Uterus (tissue), 2 donors: ENCODE measurements at regions not wholly inside any gene's neighbourhood (a gene's known extent, or its start where the extent isn't known, plus 50 kb on each side); places are given as distances from the start of the nearest gene placed in this dataset.

Experiments used
- POLR2A ChIP-seq, 2 donors: fragments of 450-650 bp; IDR thresholded peaks; one replicate each; pipeline ENCODE4 v1.6.1; 2016; ENCODE audit warnings: antibody characterized with exemption in 2 of 2, mild to moderate bottlenecking in 1 of 2, moderate library complexity in 1 of 2
- TF ChIP-seq, protein P1 (sequence below), 4 experiments: fragments of 200-600 bp in 2 of 4; fragments of 450-650 bp in 2 of 4; sonication (generic) in 2 of 4; IDR thresholded peaks; one replicate each; pipeline ENCODE4 v1.5.1; 2016 to 2019; ENCODE audit warnings: antibody characterized with exemption in 4 of 4, mild to moderate bottlenecking in 2 of 4, moderate library complexity in 1 of 4

DNA sequence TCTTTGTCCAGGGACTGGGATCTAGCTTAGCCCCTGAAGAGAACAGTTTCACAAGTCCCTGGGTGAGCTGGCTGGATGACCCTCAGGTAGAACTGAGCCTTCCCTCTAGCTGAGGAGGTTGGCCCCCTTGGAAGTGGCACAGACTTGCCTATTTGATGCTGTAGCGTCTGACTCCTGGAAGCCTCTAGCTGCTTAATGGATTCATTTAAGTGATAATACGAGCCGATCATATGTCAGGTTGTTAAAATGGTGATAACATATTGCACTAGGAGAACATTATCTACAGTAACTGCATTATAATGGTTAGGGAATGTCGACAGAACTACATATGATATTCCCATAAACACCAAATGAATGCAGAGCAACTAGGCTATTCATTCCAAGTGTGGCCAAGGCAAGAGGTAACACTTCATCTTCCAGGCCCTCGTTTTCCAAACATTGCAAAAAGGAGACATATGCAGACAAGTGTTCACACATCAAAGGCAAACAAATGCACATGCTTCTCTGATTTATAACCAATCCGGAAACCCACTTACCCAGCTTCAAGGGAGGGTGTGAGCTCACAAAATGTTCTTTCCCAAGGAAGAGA lies 340.1 kb upstream of the PLXNA2 start:
- TF ChIP-seq, protein P1, sequence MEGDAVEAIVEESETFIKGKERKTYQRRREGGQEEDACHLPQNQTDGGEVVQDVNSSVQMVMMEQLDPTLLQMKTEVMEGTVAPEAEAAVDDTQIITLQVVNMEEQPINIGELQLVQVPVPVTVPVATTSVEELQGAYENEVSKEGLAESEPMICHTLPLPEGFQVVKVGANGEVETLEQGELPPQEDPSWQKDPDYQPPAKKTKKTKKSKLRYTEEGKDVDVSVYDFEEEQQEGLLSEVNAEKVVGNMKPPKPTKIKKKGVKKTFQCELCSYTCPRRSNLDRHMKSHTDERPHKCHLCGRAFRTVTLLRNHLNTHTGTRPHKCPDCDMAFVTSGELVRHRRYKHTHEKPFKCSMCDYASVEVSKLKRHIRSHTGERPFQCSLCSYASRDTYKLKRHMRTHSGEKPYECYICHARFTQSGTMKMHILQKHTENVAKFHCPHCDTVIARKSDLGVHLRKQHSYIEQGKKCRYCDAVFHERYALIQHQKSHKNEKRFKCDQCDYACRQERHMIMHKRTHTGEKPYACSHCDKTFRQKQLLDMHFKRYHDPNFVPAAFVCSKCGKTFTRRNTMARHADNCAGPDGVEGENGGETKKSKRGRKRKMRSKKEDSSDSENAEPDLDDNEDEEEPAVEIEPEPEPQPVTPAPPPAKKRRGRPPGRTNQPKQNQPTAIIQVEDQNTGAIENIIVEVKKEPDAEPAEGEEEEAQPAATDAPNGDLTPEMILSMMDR (IDR thresholded peaks at IDR 0.05), result no peak
- TF ChIP-seq POLR2A (IDR thresholded peaks at IDR 0.05), result no peak
